SK-N-SH (cell line): ENCODE measurements at regions not wholly inside any gene's neighbourhood (a gene's known extent, or its start where the extent isn't known, plus 50 kb on each side); places are given as distances from the start of the nearest gene placed in this dataset.

Source experiments
- CTCF ChIA-PET: fragments of 300-600, 350-600 bp; formaldehyde crosslinking; extraction: SDS; loops from one replicate; lab custom pipeline; 2021; lab: Yijun Ruan, JAX
- POLR2A ChIA-PET: fragments of 350-600 bp; sonication (Branson Sonifier 250); formaldehyde crosslinking; extraction: SDS; loops from one replicate; lab custom pipeline; 2020; ENCODE audit warnings: antibody characterized with exemption, inconsistent platforms; lab: Yijun Ruan, JAX
- DNase-seq: peaks from one replicate; pipeline ENCODE4 v3.0.0; 2012
- H2AFZ ChIP-seq: fragments of 200-600 bp; sonication (generic); 2 replicates; pipeline ENCODE4 v1.8.1; 2016; ENCODE audit warnings: antibody characterized with exemption, mild to moderate bottlenecking, low read depth
- H3F3A ChIP-seq: fragments of 200-600 bp; sonication (generic); replicated peaks from 2 replicates; pipeline ENCODE3; 2016; ENCODE audit warnings: antibody characterized with exemption, mild to moderate bottlenecking; ENCODE audit not compliant: insufficient read depth
- H3K27ac ChIP-seq, 2 experiments: fragments of 200-500 bp in 1 of 2; fragments of 200-600 bp in 1 of 2; sonication (Bioruptor generic) in 1 of 2; sonication (generic), shearing (Covaris generic) in 1 of 2; 2 replicates each; pipeline versions ENCODE4 v1.5.1 to v1.6.1; 2014 to 2016; ENCODE audit warnings: low read depth in 2 of 2, inconsistent platforms in 1 of 2, low read length in 1 of 2, mild to moderate bottlenecking in 1 of 2, mixed read lengths in 1 of 2
- H3K27me3 ChIP-seq: fragments of 200-600 bp; sonication (generic), shearing (Covaris generic); 2 replicates; pipeline ENCODE4 v1.6.1; 2016; ENCODE audit warnings: mixed run types; ENCODE audit not compliant: insufficient read depth
- H3K36me3 ChIP-seq, 2 experiments: fragments of 200-500 bp in 1 of 2; fragments of 200-600 bp in 1 of 2; sonication (Bioruptor generic) in 1 of 2; sonication (generic) in 1 of 2; replicated peaks in 1 of 2; 2 replicates each; pipeline versions ENCODE3 to v1.5.1; 2014 to 2016; ENCODE audit warnings: low read length in 1 of 2, mild to moderate bottlenecking in 1 of 2; ENCODE audit not compliant: insufficient read depth in 2 of 2, control insufficient read depth in 1 of 2
- H3K4me1 ChIP-seq, 2 experiments: fragments of 200-500 bp in 1 of 2; fragments of 200-600 bp in 1 of 2; sonication (Bioruptor generic) in 1 of 2; sonication (generic), shearing (Covaris generic) in 1 of 2; 2 replicates each; pipeline versions ENCODE4 v1.5.1 to v1.6.1; 2014 to 2016; ENCODE audit warnings: low read depth in 1 of 2, low read length in 1 of 2, mixed run types in 1 of 2; ENCODE audit not compliant: insufficient read depth in 2 of 2, control insufficient read depth in 1 of 2
- H3K4me2 ChIP-seq: fragments of 200-600 bp; sonication (generic), shearing (Covaris generic); 2 replicates; pipeline ENCODE4 v1.6.1; 2017; ENCODE audit warnings: mixed run types
- H3K4me3 ChIP-seq, 2 experiments: fragments of 200-500 bp in 1 of 2; fragments of 200-600 bp in 1 of 2; sonication (Bioruptor generic) in 1 of 2; sonication (generic), shearing (Covaris generic) in 1 of 2; 2 replicates each; pipeline versions ENCODE4 v1.5.1 to v1.8.1; 2014 to 2016; ENCODE audit warnings: low read depth in 2 of 2, inconsistent platforms in 1 of 2, low read length in 1 of 2, mild to moderate bottlenecking in 1 of 2, mixed read lengths in 1 of 2, moderate library complexity in 1 of 2
- H3K79me2 ChIP-seq: fragments of 200-600 bp; sonication (generic); 2 replicates; pipeline ENCODE4 v1.8.1; 2017; ENCODE audit warnings: mild to moderate bottlenecking; ENCODE audit not compliant: insufficient read depth
- H3K9ac ChIP-seq: fragments of 200-600 bp; sonication (generic); 2 replicates; pipeline ENCODE4 v1.6.1; 2017; ENCODE audit warnings: mixed run types
- H3K9me2 ChIP-seq: fragments of 200-600 bp; sonication (generic); 2 replicates; pipeline ENCODE4 v1.6.1; 2017; ENCODE audit warnings: mixed run types
- H3K9me3 ChIP-seq: fragments of 200-600 bp; sonication (generic); 2 replicates; pipeline ENCODE4 v1.6.1; 2017; ENCODE audit warnings: mixed run types, mild to moderate bottlenecking, moderate library complexity
- H4K20me1 ChIP-seq: fragments of 200-600 bp; sonication (generic); 2 replicates; pipeline ENCODE4 v1.6.1; 2017; ENCODE audit warnings: mild to moderate bottlenecking, mixed run types; ENCODE audit not compliant: insufficient read depth
- CHD2 ChIP-seq: fragments of 150-350 bp; IDR thresholded peaks from 2 replicates; pipeline ENCODE4 v1.6.1; 2018; ENCODE audit warnings: low read length; ENCODE audit not compliant: partially characterized antibody
- EP300 ChIP-seq, 2 experiments: IDR thresholded peaks; 2 replicates each; pipeline versions ENCODE4 v1.4.0 to v1.6.1; 2012; ENCODE audit warnings: borderline replicate concordance in 1 of 2, low read depth in 1 of 2, low read length in 1 of 2
- EZH2phosphoT487 ChIP-seq: fragments of 200-600 bp; sonication (generic); IDR thresholded peaks from 2 replicates; pipeline ENCODE4 v1.6.1; 2017; ENCODE audit warnings: low read depth, mixed run types, mild to moderate bottlenecking, antibody characterized with exemption, moderate library complexity, borderline replicate concordance
- FOXJ3 ChIP-seq: sonication (generic); formaldehyde crosslinking; IDR thresholded peaks from 2 replicates; pipeline ENCODE4 v1.5.1; 2020; ENCODE audit warnings: mild to moderate bottlenecking, missing genetic modification reagents
- FOXM1 ChIP-seq: IDR thresholded peaks from 2 replicates; pipeline ENCODE4 v1.4.0; 2012; ENCODE audit warnings: low read depth, mild to moderate bottlenecking
- GATA2 ChIP-seq: sonication (generic); formaldehyde crosslinking; IDR thresholded peaks from 2 replicates; pipeline ENCODE4 v1.5.0; 2020; ENCODE audit warnings: mild to moderate bottlenecking, missing genetic modification reagents
- JUND ChIP-seq: IDR thresholded peaks from 2 replicates; pipeline ENCODE4 v1.4.0; 2012
- MEF2A ChIP-seq: IDR thresholded peaks from 2 replicates; pipeline ENCODE4 v1.4.0; 2012; ENCODE audit warnings: low read depth, borderline replicate concordance
- MXI1 ChIP-seq: IDR thresholded peaks from 2 replicates; pipeline ENCODE4 v1.6.1; 2012; ENCODE audit warnings: mild to moderate bottlenecking, low read depth, low read length, improper control_type of control experiment
- NFIC ChIP-seq: IDR thresholded peaks from 2 replicates; pipeline ENCODE4 v1.4.0; 2012; ENCODE audit warnings: borderline replicate concordance
- NRF1 ChIP-seq: IDR thresholded peaks from 2 replicates; pipeline ENCODE4 v1.6.1; 2012; ENCODE audit warnings: low read depth, mild to moderate bottlenecking, low read length
- RCOR1 ChIP-seq: fragments of 150-350 bp; IDR thresholded peaks from 2 replicates; pipeline ENCODE4 v1.6.1; 2017; ENCODE audit warnings: antibody characterized with exemption, low read length
- RFX5 ChIP-seq: IDR thresholded peaks from 2 replicates; pipeline ENCODE4 v1.6.1; 2012; ENCODE audit warnings: mild to moderate bottlenecking, improper control_type of control experiment, low read length
- SIN3A ChIP-seq: IDR thresholded peaks from 2 replicates; pipeline ENCODE4 v1.6.1; 2012; ENCODE audit warnings: low read depth, mild to moderate bottlenecking, low read length, moderate library complexity, borderline replicate concordance
- TAF1 ChIP-seq: IDR thresholded peaks from 2 replicates; pipeline ENCODE4 v1.6.1; 2012; ENCODE audit warnings: low read depth, mild to moderate bottlenecking, low read length, moderate library complexity, borderline replicate concordance
- TCF12 ChIP-seq: IDR thresholded peaks from 2 replicates; pipeline ENCODE4 v1.4.0; 2012
- TEAD4 ChIP-seq: IDR thresholded peaks from 2 replicates; pipeline ENCODE4 v1.4.0; 2012; ENCODE audit warnings: mild to moderate bottlenecking, borderline replicate concordance; ENCODE audit not compliant: insufficient read depth
- YY1 ChIP-seq: IDR thresholded peaks from 2 replicates; pipeline ENCODE4 v1.4.0; 2012; ENCODE audit warnings: low read depth, mild to moderate bottlenecking
- WGBS: methylation state at CpG from one replicate; pipeline ENCODE4 v1.1.6; 2017; ENCODE audit warnings: low lambda C conversion rate; 5-methylcytosine and 5-hydroxymethylcytosine counted together
- TF ChIP-seq, protein P1 (sequence below): IDR thresholded peaks from 2 replicates; pipeline ENCODE4 v1.4.0; 2012; ENCODE audit warnings: low read depth
- TF ChIP-seq, protein P2 (sequence below): IDR thresholded peaks from 2 replicates; pipeline ENCODE4; 2012
- TF ChIP-seq, protein P3 (sequence below): IDR thresholded peaks from 2 replicates; pipeline ENCODE4 v1.4.0; 2012; ENCODE audit warnings: low read depth, borderline replicate concordance
- TF ChIP-seq, protein P4 (sequence below): IDR thresholded peaks from 2 replicates; pipeline ENCODE4 v1.6.1; 2012; ENCODE audit warnings: mild to moderate bottlenecking, low read depth, low read length, moderate library complexity

GRCh38 chr2:38218995-38219394 lies 143.0 kb upstream of the CYP1B1 start:
- Histone ChIP-seq H3K9me2 (no peaks in the 10 kb centered on the region), H3K79me2 (no peaks in the 10 kb centered on the region), H3F3A (no peaks in the 10 kb centered on the region), H3K9ac (no peak overlapping the region), H3K36me3 (no peaks in the 10 kb centered on the region), H4K20me1 (no peaks in the 10 kb centered on the region), H3K4me1 (peaks cover 0 to 41% of the 10 kb centered on the region in 2 experiments; a peak in 2 of 4 replicates), H3K27me3 (no peaks in the 10 kb centered on the region), H3K27ac (peak overlapping the region in 1 of 2 experiments; percentile 99; a peak in 2 of 4 replicates), H2AFZ (no peak overlapping the region), H3K4me3 (no peak overlapping the region), H3K4me2 (no peak overlapping the region), H3K9me3 (0 out of 2 replicates have a peak, but pooled peaks cover 8% of the 10 kb centered on the region)
- DNase-seq = peak; percentile 42
- TF ChIP-seq CHD2 = peak; percentile 48
- no peak for TF ChIP-seq RFX5
- peak; percentile 10; the same call in 1 of the 2 replicates for TF ChIP-seq FOXJ3 (CRISPR knock-in tag)
- 41% methylated on average over 5 of the region's 5 CpGs for WGBS
- ChIA-PET CTCF (interaction anchor here (0.6 to 5.9 kb wide), 9 partner anchors 11 to 237 kb away, joined by 3 to 41 read pairs (median 4); partner anchors contain the start of gene CYP1B1), POLR2A (interaction anchor here (0.5 to 3.1 kb wide), 7 partner anchors 99 to 419 kb away, joined by 3 to 10 read pairs (median 4); partner anchors contain the start of gene CYP1B1)

DNA sequence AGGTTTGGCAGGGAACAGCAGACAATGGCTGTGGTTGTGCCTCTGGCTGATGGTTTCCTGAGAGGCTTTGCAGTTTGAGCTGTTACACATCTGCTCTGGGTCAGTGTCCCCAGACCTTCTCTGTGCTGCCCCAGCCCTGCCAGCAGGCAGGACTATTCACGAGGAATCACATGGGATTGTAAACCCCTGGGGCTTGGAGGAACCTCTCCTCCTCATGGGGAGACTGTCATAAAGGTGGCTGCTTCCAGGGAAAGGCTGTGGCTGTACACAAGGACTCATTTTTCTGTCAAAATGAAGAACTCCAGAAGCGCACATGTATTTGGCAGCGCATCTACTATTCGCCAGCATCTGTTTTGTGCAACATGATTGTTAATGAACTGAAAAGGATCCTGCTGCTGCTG lies 142.6 kb upstream of the CYP1B1 start:
- H3K79me2 ChIP-seq = no peaks in the 10 kb centered on the region
- no peaks in the 10 kb centered on the region for H3K9me2 ChIP-seq
- H3K36me3 ChIP-seq = no peaks in the 10 kb centered on the region
- peak; percentile 74 for DNase-seq
- ChIA-PET POLR2A (interaction anchor here (0.5 to 3.1 kb wide), 9 partner anchors 16 to 419 kb away, joined by 3 to 10 read pairs (median 3); partner anchors contain the start of genes CYP1B1 and RMDN2), CTCF (interaction anchor here (0.9 to 5.9 kb wide), 10 partner anchors 11 to 236 kb away, joined by 3 to 41 read pairs (median 3); partner anchors contain the start of gene CYP1B1)
- peaks cover 0 to 44% of the 10 kb centered on the region in 2 experiments; a peak in 2 of 4 replicates for H3K4me1 ChIP-seq
- H3F3A ChIP-seq = no peaks in the 10 kb centered on the region
- 0 out of 2 replicates have a peak overlapping the region, but pooled peaks have one; percentile 1 for H3K4me2 ChIP-seq
- peak overlapping the region in 1 of 2 experiments; percentile 4; a peak in 1 of 4 replicates for H3K4me3 ChIP-seq
- no peak overlapping the region for H3K9ac ChIP-seq
- peak overlapping the region in 1 of 2 experiments; percentile 99; a peak in 2 of 4 replicates for H3K27ac ChIP-seq
- H3K9me3 ChIP-seq = 0 out of 2 replicates have a peak, but pooled peaks cover 8% of the 10 kb centered on the region
- WGBS = 16% methylated on average over 4 of the region's 4 CpGs
- no peaks in the 10 kb centered on the region for H4K20me1 ChIP-seq
- H3K27me3 ChIP-seq = no peaks in the 10 kb centered on the region
- no peak overlapping the region for H2AFZ ChIP-seq
- TF ChIP-seq GATA2 (CRISPR knock-in tag) (no peak; the same call in 1 of the 2 replicates), TCF12 (peak; percentile 87), RCOR1 (peak; percentile 85; the same call in 1 of the 2 replicates), NFIC (no peak; the same call in 1 of the 2 replicates), FOXJ3 (CRISPR knock-in tag) (peak; percentile 97), MEF2A (no peak), MXI1 (peak; percentile 97), SIN3A (no peak), CHD2 (peak; percentile 90), EZH2phosphoT487 (no peak), TAF1 (no peak), EP300 (IDR thresholded peaks at IDR 0.05; ENCODE audit: borderline replicate concordance in 1 of 2, low read depth in 1 of 2, low read length in 1 of 2) (peak in 1 of 2 experiments; percentile 97; a peak in 2 of 4 replicates), JUND (no peak), TEAD4 (no peak), YY1 (no peak), FOXM1 (no peak), NRF1 (no peak)
- TF ChIP-seq, protein P1, sequence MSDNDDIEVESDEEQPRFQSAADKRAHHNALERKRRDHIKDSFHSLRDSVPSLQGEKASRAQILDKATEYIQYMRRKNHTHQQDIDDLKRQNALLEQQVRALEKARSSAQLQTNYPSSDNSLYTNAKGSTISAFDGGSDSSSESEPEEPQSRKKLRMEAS = no peak
- TF ChIP-seq, protein P2, sequence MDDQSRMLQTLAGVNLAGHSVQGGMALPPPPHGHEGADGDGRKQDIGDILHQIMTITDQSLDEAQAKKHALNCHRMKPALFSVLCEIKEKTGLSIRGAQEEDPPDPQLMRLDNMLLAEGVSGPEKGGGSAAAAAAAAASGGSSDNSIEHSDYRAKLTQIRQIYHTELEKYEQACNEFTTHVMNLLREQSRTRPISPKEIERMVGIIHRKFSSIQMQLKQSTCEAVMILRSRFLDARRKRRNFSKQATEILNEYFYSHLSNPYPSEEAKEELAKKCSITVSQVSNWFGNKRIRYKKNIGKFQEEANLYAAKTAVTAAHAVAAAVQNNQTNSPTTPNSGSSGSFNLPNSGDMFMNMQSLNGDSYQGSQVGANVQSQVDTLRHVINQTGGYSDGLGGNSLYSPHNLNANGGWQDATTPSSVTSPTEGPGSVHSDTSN = peak; percentile 67; the same call in 1 of the 2 replicates
- TF ChIP-seq, protein P3, sequence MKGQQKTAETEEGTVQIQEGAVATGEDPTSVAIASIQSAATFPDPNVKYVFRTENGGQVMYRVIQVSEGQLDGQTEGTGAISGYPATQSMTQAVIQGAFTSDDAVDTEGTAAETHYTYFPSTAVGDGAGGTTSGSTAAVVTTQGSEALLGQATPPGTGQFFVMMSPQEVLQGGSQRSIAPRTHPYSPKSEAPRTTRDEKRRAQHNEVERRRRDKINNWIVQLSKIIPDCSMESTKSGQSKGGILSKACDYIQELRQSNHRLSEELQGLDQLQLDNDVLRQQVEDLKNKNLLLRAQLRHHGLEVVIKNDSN = 0 out of 2 replicates have a peak, but pooled peaks have one; percentile 2
- TF ChIP-seq, protein P4, sequence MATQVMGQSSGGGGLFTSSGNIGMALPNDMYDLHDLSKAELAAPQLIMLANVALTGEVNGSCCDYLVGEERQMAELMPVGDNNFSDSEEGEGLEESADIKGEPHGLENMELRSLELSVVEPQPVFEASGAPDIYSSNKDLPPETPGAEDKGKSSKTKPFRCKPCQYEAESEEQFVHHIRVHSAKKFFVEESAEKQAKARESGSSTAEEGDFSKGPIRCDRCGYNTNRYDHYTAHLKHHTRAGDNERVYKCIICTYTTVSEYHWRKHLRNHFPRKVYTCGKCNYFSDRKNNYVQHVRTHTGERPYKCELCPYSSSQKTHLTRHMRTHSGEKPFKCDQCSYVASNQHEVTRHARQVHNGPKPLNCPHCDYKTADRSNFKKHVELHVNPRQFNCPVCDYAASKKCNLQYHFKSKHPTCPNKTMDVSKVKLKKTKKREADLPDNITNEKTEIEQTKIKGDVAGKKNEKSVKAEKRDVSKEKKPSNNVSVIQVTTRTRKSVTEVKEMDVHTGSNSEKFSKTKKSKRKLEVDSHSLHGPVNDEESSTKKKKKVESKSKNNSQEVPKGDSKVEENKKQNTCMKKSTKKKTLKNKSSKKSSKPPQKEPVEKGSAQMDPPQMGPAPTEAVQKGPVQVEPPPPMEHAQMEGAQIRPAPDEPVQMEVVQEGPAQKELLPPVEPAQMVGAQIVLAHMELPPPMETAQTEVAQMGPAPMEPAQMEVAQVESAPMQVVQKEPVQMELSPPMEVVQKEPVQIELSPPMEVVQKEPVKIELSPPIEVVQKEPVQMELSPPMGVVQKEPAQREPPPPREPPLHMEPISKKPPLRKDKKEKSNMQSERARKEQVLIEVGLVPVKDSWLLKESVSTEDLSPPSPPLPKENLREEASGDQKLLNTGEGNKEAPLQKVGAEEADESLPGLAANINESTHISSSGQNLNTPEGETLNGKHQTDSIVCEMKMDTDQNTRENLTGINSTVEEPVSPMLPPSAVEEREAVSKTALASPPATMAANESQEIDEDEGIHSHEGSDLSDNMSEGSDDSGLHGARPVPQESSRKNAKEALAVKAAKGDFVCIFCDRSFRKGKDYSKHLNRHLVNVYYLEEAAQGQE = no peak
